ENCODE measurements at regions not wholly inside any gene's neighbourhood (a gene's known extent, or its start where the extent isn't known, plus 50 kb on each side); places are given as distances from the start of the nearest gene placed in this dataset.

DNA sequence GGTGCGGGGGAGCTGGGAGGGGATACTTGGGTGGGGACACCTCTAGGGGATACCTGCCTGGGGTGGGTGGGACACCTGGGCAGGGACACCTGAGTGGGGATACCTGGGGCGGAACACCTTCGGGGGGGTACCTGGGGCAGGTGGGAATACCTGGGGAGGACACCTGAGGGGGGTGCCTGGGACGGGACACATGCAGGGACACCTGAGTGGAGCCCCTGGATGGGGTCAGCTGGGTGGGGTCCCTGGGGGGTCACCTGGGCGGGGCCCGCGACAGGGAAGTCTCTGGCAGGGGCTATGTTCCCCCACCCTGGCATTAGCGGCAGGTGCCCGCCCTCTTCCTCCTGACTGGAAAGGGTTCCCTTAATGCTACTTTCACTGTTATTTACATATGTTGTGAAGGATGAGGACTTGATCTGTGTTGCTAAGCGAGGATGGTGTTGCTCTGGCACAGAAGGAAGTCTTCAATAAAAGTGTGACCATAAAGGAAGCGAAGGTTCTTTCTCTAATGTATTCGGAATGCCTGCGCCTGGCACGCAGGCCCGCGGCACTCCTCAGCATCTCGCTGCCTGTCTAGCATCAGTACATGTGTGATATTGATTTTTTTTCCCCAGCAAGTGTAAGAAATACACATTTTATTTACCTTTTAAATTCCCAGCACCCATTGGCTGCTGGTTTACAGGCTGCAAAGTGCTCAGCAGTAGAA, 801.7 kb downstream of the BRD1 start:
- DNase-seq (ENCODE audit: low read depth): no peak

DNA sequence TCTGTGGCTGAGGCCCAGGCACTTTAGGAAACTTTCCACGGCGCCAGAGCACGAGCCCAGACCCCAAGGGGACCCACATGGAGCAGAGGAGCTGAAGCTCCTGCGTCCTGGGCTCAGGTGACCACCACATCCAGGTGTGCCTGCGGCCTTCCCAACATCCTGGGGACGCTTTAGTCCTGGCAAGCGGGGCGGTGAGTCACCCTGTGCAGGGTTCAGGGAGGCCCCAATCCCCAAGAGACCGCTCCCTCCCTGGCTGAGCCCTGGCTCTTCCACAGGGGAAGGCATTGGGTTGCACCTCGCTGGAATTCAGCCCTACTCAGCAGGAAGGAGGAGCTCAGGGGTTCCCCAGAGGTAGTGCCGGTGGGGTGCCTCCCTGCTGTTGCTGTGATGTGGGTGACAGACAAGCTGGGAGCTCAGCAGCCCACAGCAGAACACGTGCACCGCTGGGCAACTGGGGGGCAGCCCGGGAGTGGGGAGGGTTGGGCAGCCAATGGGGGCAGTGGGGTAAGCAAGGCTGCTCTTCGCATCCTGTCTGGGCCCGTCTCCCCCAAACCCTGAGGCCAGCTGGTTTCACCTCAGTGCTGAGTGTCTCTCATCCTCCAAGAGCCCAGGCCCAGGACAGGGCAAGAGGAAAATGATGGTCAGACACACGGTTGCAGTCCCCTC, 802.8 kb downstream of the BRD1 start:
- no peak for DNase-seq (ENCODE audit: low read depth)

DNA sequence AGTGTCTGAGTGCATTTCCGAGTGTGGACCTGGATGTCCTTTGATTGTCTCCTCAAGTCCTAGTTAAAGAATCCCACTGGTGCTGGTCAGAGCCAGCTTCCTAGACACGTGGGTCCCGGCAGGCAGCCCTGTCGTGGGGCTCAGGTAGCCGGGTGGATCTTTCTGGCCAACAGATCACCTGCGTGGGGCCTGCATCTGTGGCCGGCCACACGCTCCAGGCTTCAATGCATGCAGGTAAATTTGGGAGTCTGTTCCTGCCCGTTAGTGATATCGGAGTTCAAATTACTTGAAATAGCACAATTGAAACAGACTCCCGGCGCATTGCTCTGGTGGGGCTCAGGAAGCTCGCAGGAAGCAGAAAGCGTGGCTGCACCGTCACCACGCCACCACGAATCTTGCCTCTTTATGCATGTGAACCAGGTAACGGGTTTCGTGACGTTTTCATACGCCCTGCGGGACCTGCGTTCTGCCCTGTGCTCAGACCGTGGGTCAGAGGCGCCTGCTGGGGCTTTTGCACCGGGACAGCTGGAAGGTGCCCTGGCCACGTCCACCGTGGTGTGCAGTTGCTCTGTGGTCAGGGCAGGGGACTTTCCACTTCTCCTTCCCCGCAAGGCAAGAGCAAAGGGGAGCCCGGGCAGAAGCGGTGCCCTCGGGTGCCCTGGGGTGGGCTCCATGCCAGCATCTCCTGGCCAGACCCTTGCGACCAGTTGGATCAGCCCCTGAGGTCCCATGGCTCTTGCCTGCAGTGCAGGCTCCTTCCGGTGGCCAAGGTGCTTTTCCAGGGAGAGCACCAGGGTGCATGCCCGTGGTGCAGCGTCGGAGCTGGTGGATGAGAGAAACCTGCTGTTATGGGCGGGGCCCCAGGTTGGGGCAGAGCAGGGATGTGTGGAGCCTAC, 803.5 kb downstream of the BRD1 start:
- DNase-seq (ENCODE audit: low read depth): no peak

DNA sequence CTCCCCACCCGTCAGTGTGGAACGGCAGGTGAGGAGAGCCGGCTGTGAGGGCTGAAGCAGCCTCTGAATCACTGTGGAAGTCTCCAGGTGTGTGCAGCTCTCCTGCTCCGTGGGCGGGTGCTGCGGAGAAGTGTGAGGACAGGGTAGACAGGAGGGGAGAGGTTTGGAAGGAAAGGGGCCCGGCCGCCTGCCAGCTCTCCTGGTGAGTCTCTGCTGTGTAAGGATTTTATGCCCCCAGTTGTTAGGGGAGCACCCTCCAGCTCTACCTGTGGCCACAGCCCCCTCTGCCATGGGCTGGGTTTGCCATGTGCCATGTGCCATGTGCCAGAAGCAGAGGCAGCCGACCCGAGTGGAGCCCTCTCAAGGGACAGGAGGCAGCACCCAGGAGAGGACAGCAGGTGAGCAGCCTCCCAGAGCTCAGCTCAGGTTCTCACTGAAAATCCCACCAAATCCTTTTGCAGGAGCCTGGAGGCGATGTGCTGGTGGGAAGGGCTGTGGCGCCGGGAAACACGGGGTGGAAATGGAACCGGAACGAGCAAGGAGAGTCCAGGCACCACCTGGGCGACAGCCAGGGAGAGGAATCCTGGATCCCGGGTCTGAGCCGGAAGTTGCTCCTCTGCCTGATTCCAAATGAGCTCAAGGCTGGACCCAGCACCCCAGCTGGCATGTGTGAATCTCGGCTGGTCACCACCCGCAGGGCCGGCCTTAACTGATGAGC, 804.4 kb downstream of the BRD1 start:
- DNase-seq (ENCODE audit: low read depth): no peak

DNA sequence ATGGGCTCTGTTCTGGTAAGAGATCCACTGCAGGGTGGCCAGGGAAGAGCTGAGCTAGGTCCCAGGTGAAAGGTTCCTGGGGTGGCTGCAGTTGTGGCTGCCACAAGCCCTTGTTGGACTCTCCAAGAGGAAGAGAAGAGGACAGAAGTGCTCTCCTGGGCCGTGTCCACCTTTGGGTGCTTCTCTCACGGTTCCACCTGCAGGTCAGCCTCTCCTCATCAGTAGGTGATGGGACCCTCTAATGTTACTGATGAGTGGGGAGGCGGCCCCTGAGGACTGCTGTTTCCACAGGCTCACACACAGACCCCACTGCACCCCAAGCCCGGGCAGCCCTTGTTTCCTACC, 804.9 kb downstream of the BRD1 start:
- DNase-seq (ENCODE audit: low read depth): no peak

DNA sequence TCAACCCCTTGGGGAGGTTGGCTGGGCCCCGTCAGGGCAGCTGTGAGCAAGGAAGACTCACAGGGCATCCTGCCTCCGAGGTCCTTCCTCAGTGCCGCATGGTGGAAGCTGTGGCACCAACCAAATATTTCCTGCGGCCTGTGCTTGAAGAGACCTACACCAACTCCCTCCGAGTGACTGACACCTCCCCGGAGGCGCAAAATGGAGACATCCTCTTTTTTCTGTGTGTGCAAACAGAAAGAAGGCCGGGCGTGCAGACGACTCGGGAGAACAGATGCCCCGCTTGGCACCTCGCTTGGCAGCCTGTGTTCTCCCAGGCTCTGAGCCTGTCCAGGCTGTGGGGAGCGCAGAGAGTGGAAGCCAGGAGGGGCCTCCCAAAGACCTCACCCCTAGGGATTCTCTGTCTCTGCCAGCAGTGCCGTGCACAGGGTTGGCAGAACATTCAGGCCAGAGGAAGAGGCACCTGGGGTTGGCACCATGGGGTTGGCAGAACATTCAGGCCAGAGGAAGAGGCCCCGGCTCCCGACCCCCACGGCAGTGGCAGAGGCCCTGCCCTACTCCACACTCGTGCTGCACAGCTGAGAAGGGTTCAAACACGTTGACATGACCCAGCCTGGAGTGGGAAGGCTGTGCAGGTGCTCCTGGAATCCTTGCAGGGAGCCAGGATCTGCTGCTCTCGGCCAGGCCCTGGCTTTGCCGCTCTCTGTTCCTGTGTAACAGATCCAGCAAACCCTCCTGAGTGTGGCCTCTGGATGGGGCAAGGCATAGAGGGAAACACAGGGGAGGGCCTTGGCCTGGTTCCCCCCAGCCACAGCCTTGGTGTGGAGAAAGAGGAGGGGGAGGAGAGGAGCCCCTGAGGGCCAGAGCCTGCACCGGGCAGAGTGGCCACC, 805.5 kb downstream of the BRD1 start:
- DNase-seq (ENCODE audit: low read depth): no peak

DNA sequence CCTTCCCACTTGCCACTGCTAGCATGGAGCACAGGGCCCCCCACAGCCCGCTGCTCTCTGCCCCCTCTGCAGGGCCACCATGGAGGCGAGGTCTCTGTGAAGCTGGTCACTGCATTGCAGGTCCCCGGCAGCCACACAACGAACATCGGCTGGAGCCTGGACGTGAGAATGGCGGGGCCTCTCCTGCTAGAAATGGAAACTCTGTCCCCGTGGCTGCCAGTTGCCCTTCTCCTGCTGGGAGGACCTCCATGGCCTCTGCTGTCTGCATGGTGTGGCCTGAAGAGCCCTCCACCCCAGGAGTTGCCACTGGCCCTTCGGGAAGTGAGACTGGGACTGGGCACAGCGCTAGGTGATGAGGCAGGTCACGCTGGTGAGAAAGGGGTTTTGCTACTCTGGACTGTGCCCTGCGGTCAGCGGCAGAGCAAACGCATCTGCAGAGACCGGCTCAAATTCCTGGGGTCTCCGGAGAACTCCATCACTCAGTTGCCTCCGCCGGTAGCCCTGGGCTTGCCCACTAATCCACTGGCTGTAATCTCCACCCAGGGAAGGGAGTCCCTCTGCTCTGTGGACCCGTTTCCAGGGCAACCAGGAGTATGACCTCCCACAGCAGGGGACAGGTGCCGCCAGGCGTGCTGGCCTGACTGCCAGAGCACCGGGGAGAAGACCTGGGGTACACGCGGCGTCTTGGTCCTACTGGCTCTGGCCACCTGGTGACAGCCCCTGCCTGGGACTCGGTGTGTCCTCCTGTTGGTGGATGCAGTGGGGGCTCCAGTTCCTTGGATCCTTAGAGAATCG, 806.3 kb downstream of the BRD1 start:
- no peak for DNase-seq (ENCODE audit: low read depth)

DNA sequence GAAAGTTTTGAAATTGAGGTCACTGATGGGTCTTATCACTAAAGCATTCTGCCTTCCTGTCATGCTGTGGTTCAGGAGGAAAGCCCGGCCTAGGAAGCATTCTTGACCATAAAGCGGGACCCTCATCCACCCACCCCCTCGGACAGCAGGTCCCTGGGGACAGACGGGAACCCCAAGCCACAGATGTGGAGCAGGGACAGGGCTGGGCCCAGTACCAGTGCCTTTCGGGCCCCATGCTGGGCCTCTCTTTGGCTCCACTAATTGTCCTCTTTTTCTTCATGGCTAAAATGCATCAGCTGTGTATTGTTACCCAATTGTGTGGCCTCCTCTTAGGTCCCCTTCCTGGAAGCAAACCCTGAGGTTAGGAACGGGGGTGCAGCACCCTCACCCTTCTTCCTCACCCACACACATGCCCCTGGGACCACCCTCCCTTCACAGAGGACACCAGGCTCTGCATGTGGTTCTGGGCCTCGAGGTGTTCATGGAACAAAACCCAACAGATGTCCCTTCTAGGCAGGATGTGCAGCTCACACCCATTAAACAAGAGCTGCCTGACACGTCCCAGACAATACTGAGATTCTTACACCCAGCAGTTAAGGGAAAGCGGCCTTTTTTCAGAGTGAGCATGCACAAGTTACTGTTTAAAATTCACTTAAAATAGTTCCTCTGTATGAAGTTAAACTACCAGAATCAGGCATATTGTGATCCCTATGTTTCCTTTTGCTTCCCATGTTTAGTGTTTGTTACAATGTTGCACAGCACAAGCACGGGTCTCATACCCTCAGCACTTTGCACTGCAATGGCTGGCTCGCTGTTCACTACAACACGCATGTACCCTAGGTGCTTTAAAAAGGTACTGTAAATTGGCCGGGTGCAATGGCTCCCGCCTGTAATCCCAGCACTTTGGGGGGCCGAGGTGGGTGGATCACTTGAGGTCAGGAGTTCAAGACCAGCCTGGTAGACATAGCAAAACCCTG, 807.6 kb downstream of the BRD1 start:
- no peak for DNase-seq (ENCODE audit: low read depth)

DNA sequence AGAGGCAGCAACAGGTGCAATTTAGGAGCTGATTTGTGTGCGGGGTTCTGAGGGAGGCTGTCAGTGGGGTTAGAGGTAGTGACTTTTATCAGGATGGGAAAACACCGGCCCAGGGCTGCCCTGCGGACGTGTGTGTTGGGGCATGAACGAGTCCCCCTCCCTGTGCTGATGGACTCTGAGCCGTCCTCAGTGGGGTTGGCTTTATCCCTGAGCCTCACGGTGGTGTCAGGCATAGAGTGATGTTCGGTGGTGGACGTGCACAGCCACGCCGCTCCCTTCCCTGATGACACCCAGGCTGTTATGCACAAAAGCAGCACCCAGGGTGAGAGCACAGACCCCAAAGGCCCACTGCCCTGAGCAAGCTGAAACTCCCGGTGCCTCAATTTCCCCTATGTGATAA, 809.1 kb downstream of the BRD1 start:
- DNase-seq (ENCODE audit: low read depth): no peak

DNA sequence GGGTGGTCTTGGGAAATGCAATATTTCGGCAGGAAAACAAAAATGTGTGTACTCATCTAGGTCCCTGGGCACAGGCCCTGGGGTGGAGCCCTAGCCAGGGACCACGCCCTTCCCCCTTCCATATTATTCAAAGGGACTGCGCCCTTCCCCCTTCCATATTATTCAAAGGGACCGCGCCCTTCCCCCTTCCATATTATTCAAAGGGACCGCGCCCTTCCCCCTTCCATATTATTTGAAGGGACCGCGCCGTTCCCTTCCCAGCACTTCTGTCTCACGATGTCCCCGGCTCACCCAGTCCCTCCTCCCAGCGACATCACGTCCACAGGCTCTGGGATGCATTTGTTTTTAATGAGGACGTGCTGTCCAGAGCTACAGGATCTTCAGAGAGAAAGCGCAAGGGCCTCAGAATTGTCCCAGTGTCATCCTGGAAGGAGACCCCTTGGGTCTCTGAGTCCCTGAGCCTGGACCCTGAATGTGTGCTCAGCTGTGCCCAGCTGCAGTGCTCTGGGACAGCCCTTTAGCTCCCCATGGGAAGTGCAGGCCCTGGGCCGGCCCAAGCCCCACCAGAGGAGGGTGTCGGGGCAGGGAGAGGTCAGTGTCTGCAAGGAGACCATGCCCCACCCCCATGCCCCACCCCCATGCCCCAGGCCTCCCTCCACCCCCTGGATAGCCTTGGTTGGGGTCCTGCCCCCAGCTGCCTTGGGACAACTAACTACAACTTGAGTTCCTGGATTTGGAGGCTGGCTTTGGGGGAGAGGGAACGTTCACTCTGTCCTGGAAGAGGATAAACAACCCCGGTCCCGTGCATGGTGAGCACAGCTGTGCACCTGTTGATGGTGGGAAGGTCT, 810.0 kb downstream of the BRD1 start:
- DNase-seq (ENCODE audit: low read depth): no peak

DNA sequence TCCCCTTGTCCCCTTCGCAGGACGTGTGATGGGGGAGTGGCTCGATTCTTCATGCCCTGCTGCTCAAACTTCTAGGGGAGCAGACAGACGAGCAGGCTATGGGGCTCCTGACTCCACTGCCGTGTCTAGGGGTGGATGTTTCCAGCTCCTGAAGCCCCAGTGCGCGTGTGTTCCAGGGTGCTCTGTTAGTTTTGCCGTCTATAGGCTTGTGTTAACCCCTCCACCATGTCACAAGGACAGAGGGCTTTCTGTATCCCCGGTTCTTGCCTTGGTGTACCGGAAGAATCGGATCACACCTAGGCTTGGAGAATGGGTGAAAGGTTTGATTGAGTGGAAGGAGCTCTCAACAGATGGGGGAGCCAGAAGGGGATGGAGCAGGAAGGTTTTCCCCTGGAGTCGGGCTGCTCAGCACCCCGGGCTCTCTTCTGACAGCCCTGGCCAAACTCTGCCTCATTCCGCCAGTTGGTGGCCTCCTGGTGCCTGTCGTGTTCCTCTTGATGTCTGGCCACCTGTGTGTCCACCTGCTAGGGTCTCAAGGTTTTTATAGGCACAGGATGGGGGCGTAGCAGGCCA, 810.7 kb downstream of the BRD1 start:
- DNase-seq (ENCODE audit: low read depth): no peak

DNA sequence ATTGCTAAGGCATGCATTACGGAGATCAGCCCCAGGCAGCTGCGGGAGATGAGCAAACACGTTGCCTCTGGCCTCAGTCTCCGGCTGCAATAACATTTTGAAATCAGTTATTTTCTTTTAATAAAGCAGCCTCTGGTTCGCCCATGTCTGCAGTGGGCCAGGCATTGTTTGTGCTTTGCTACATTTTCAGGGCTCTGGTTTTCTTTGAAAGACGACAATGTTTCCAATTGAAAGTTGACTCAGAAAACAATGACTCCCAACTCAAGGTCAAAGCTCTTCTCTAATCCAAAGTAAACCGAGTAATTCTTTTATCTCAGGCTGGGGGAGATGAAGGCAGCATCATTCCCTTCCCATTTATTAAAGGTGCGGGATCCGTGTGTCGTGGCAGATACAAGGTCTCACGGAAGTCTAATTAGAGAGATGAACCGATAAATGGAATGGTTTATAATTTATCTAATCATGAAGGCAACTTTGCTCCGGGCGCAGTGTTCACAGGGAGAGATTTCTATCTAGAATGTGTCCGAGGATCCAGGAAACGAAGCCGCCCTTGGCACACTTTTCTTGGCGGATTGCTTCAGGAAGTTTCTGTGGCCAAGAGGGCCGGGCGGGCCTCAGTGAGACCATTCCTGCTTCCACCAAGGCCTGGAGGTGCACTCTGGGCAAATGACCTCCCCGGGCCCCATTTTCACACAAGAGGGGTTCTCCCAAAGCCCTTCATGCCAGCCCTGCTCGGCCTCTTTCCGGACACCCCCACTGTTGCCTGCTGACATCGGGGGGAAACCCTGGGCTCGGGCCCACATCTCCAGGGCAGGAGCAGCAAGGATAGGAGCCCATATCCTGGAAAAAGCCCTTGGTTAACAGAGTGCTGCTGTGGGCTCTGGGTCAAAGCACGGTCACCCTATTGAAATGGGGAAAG, 811.4 kb downstream of the BRD1 start:
- no peak for DNase-seq (ENCODE audit: low read depth)

DNA sequence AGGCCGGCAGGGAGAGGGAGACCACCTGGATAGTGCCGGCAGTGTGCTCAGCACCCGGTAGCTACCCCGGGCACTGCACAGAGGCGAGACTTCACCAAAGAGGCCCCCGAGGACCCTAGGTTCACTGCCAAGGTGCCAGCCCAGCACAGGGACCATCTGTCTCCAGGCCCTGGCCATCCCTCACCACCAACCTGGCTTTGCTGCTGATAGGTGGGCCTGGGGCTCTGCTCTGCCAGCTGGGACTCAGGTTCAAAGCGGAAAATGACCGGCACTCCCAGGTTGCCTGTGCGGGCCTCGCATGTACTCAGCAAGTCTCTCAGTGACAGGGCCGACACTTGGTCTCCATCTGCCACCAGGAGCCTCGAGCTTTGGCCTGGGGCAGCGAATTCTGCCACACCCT, 812.2 kb downstream of the BRD1 start:
- DNase-seq (ENCODE audit: low read depth): no peak

DNA sequence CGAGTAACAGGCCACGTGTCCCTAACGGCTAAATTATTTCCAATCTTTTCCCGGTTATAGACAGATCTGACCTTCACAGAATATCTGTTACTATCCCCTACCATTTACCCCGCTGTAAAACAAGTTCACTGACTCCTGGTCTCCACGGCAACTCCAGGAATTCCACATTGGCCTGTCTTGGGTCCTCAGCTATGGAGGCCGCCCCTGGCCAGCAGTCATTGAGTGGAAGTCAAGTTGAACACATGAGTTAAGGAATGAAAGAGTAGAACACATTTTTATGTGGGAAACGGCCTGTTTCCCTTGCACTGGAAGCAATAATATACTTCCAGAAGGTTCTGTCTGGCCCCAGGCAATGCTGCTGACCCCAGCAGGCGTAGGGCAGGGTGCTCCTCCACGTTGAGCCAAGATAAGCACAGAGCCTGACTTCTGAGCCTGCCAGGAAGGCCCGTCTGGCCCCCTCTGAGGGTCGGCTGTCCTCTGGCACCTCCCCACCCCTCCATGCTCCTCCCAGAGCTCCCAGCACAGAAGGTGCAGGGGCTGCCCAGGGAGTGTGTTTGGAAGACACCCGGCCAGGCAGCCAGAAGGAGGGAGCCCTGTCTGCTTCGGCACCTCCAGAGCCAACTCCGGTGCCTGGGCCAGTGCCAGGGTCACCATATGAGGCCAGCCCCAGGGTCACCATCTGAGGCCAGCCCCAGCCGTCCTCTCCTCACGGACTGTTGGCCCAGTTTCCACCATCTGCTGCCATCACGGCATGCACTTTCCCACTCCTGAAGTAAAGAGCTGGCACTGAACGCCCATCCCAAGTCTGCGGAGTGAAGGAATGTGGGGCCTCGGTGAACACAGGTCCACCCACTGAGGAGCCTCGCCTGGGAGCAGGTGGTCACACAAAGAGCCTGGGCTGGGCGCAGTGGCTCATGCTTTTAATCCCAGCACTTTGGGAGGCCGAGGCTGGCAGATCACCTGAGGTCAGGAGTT, 813.2 kb downstream of the BRD1 start:
- DNase-seq (ENCODE audit: low read depth): no peak

DNA sequence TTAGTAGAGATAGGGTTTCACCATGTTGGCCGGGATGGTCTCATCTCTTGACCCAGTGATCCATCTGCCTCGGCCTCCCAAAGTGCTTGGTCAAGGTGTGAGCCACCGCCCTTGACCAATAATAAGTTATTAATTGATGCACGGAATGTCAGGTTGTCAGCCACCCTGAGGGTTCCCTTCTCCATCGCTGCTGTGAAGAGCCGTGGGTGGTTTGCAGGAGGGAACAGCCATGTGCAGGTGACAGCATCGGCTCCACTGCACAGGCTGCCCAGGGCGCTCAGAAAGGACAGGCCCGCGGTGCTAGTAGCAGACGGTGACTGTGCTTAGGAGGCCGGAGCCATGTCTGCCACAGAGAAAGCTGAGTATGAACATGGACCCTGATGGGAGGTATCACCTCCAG, 814.0 kb downstream of the BRD1 start:
- DNase-seq (ENCODE audit: low read depth): no peak
